ENCODE measurements at regions not wholly inside any gene's neighbourhood (a gene's known extent, or its start where the extent isn't known, plus 50 kb on each side); places are given as distances from the start of the nearest gene placed in this dataset.

DNA sequence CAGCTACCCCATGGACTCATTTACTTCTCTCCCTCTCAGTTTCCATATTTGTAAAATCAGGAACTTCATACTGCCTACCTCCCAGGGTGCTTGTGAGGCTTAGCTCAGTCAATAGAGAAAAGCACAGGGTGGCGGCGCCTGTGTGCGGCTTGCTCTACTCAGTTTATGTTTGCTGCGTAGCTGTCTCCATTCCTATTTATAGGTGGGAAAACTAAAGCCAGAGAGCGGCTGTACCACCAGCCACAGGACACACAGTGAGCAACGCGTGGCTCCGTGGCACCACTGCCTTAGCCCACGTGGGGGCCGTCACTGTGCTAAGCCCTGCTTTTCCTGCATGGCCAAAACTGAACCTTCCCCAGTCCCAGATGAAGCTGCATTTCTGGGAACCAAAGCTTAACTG, 292.4 kb downstream of the TEX29 start:
- H3K9me2 ChIP-seq (ENCODE audit: insufficient read depth): no peaks in the 10 kb centered on the region
- H3K4me3 ChIP-seq: no peak overlapping the region
- Mint-ChIP-seq H3K27me3 (ENCODE audit: insufficient read depth, low read depth, poor library complexity) (no peaks in the 10 kb centered on the region), H3K27ac (no peak overlapping the region), H3K4me1 (peaks cover 5% of the 10 kb centered on the region), H3K36me3 (ENCODE audit: low read depth) (no peaks in the 10 kb centered on the region), H3K4me3 (no peak overlapping the region), H3K9me3 (no peaks in the 10 kb centered on the region)
- no peak overlapping the region for H2AFZ ChIP-seq
- no peaks in the 10 kb centered on the region for H3K4me1 ChIP-seq (ENCODE audit: insufficient read depth)
- TF ChIP-seq ZNF331 (CRISPR knock-in tag; IDR thresholded peaks at IDR 0.05; ENCODE audit: low read depth) (no peak), NANOG (IDR thresholded peaks at IDR 0.05; ENCODE audit: borderline replicate concordance) (no peak), EZH2phosphoT487 (IDR thresholded peaks at IDR 0.05; ENCODE audit: unreplicated experiment) (no peak), JUNB (IDR thresholded peaks at IDR 0.05; ENCODE audit: unreplicated experiment) (no peak), EZH2 (IDR thresholded peaks at IDR 0.05; ENCODE audit: low read depth, unreplicated experiment) (no peak)
- TF ChIP-seq, protein P1, sequence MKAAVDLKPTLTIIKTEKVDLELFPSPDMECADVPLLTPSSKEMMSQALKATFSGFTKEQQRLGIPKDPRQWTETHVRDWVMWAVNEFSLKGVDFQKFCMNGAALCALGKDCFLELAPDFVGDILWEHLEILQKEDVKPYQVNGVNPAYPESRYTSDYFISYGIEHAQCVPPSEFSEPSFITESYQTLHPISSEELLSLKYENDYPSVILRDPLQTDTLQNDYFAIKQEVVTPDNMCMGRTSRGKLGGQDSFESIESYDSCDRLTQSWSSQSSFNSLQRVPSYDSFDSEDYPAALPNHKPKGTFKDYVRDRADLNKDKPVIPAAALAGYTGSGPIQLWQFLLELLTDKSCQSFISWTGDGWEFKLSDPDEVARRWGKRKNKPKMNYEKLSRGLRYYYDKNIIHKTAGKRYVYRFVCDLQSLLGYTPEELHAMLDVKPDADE (IDR thresholded peaks at IDR 0.05): no peak
- TF ChIP-seq, protein P2, sequence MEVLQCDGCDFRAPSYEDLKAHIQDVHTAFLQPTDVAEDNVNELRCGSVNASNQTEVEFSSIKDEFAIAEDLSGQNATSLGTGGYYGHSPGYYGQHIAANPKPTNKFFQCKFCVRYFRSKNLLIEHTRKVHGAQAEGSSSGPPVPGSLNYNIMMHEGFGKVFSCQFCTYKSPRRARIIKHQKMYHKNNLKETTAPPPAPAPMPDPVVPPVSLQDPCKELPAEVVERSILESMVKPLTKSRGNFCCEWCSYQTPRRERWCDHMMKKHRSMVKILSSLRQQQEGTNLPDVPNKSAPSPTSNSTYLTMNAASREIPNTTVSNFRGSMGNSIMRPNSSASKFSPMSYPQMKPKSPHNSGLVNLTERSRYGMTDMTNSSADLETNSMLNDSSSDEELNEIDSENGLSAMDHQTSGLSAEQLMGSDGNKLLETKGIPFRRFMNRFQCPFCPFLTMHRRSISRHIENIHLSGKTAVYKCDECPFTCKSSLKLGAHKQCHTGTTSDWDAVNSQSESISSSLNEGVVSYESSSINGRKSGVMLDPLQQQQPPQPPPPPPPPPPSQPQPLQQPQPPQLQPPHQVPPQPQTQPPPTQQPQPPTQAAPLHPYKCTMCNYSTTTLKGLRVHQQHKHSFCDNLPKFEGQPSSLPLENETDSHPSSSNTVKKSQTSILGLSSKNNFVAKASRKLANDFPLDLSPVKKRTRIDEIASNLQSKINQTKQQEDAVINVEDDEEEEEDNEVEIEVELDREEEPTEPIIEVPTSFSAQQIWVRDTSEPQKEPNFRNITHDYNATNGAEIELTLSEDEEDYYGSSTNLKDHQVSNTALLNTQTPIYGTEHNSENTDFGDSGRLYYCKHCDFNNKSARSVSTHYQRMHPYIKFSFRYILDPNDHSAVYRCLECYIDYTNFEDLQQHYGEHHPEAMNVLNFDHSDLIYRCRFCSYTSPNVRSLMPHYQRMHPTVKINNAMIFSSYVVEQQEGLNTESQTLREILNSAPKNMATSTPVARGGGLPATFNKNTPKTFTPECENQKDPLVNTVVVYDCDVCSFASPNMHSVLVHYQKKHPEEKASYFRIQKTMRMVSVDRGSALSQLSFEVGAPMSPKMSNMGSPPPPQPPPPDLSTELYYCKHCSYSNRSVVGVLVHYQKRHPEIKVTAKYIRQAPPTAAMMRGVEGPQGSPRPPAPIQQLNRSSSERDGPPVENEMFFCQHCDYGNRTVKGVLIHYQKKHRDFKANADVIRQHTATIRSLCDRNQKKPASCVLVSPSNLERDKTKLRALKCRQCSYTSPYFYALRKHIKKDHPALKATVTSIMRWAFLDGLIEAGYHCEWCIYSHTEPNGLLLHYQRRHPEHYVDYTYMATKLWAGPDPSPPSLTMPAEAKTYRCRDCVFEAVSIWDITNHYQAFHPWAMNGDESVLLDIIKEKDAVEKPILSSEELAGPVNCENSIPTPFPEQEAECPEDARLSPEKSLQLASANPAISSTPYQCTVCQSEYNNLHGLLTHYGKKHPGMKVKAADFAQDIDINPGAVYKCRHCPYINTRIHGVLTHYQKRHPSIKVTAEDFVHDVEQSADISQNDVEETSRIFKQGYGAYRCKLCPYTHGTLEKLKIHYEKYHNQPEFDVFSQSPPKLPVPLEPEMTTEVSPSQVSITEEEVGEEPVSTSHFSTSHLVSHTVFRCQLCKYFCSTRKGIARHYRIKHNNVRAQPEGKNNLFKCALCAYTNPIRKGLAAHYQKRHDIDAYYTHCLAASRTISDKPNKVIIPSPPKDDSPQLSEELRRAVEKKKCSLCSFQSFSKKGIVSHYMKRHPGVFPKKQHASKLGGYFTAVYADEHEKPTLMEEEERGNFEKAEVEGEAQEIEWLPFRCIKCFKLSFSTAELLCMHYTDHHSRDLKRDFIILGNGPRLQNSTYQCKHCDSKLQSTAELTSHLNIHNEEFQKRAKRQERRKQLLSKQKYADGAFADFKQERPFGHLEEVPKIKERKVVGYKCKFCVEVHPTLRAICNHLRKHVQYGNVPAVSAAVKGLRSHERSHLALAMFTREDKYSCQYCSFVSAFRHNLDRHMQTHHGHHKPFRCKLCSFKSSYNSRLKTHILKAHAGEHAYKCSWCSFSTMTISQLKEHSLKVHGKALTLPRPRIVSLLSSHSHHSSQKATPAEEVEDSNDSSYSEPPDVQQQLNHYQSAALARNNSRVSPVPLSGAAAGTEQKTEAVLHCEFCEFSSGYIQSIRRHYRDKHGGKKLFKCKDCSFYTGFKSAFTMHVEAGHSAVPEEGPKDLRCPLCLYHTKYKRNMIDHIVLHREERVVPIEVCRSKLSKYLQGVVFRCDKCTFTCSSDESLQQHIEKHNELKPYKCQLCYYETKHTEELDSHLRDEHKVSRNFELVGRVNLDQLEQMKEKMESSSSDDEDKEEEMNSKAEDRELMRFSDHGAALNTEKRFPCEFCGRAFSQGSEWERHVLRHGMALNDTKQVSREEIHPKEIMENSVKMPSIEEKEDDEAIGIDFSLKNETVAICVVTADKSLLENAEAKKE (CRISPR knock-in tag; IDR thresholded peaks at IDR 0.05): no peak
- TF ChIP-seq, protein P3, sequence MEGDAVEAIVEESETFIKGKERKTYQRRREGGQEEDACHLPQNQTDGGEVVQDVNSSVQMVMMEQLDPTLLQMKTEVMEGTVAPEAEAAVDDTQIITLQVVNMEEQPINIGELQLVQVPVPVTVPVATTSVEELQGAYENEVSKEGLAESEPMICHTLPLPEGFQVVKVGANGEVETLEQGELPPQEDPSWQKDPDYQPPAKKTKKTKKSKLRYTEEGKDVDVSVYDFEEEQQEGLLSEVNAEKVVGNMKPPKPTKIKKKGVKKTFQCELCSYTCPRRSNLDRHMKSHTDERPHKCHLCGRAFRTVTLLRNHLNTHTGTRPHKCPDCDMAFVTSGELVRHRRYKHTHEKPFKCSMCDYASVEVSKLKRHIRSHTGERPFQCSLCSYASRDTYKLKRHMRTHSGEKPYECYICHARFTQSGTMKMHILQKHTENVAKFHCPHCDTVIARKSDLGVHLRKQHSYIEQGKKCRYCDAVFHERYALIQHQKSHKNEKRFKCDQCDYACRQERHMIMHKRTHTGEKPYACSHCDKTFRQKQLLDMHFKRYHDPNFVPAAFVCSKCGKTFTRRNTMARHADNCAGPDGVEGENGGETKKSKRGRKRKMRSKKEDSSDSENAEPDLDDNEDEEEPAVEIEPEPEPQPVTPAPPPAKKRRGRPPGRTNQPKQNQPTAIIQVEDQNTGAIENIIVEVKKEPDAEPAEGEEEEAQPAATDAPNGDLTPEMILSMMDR (conservative IDR thresholded peaks at IDR 0.05; ENCODE audit: low read depth in 2 of 2): no peak
- H3K27ac ChIP-seq (ENCODE audit: low read depth): no peak overlapping the region
- ATAC-seq (no peak), DNase-seq (ENCODE audit: low spot score) (no peak)
- no peaks in the 10 kb centered on the region for H3F3A ChIP-seq (replicated peaks; ENCODE audit: low read depth)
- H3K4me2 ChIP-seq: no peak overlapping the region
- H3K79me2 ChIP-seq (replicated peaks; ENCODE audit: insufficient read depth): no peaks in the 10 kb centered on the region
- no peaks in the 10 kb centered on the region for H4K20me1 ChIP-seq (replicated peaks; ENCODE audit: insufficient read depth)
- no peaks in the 10 kb centered on the region for H3K27me3 ChIP-seq (ENCODE audit: insufficient read depth)
- H3K36me3 ChIP-seq (ENCODE audit: insufficient read depth): no peaks in the 10 kb centered on the region

Measured in GM23338 (cell line).